CD4-positive, alpha-beta T cell treated with Interleukin-12 subunit alpha and Interleukin-12 subunit beta, for 1 hour (primary cell): ENCODE measurements at regions not wholly inside any gene's neighbourhood (a gene's known extent, or its start where the extent isn't known, plus 50 kb on each side); places are given as distances from the start of the nearest gene placed in this dataset.
"Not testable (repeated sequence)": the region's sequence is repeated elsewhere in the genome, so short reads cannot be mapped to it uniquely, and the experiment has no call there.

Experiments
- DNase-seq: peaks from one replicate; pipeline ENCODE4 v3.0.0-alpha.2; 2020

DNA sequence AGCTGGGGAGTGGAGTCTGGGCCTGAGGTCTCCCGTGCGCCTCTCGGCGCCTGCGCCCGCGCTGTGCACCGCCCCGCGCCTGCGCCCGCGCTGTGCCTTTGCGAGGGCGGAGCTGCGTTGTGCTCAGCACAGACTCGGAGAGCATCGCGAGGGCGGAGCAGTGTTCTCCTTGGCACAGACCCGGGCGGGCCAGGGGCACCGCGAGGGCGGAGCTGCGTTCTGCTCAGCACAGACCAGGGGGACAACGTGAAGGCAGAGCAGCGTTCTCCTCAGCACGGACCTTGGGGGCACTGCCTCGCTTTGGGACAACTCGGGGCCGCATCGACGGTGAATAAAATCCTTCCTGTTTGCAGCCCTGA, 2968.4 kb downstream of the RPIA start:
- not testable (repeated sequence) for DNase-seq

GRCh38 chr2:91667341-91667740, 2975.9 kb downstream of the RPIA start:
- DNase-seq: not testable (repeated sequence)

DNA sequence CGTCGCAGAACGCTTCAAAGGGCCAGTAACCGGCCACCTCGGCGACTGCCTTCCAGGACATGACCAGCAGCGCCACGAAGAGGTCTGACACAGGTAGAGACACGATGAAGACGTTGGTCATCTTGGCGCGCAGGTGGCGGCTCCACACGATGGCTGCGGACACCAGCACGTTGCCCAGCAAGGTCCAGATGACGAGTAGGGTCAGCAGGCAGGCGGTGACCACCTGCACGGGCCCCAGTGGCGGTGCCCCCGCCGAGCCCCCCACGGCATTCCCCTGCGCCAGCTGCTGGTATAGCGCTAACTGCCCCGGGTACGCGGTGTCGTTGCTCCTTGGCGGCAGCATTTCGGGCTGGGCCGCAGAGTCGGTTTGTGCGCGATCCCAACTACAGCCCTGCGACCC, 2994.1 kb downstream of the RPIA start:
- DNase-seq: not testable (repeated sequence)

DNA sequence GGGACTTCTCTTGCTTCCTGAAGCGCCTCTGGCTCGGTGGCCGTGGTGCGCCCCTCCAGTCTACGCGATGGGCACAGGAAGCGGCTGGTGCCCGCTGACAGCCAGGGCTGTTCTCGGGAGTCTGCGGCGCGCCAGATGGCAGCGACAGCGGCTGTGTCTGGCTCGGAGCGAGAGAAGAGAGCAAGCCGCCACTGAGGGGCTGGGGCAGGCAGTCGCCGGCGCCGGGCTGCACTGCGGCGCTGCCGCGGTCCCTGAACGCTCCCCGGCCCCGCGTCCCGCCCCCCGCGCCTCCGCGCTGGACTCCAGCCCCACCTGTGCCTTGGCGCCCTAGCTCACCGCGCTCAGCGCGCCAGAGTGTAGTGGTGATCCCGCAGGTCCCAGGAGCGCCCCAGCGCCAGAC, 2994.6 kb downstream of the RPIA start:
- not testable (repeated sequence) for DNase-seq
